HCT116 (cell line): ENCODE measurements at regions not wholly inside any gene's neighbourhood (a gene's known extent, or its start where the extent isn't known, plus 50 kb on each side); places are given as distances from the start of the nearest gene placed in this dataset.

Experiments used
- ATF3 ChIP-seq: IDR thresholded peaks from 2 replicates; pipeline ENCODE4 v1.6.1; 2012
- SP1 ChIP-seq: IDR thresholded peaks from 2 replicates; pipeline ENCODE4 v1.6.1; 2012; ENCODE audit warnings: low read depth
- ZNF274 ChIP-seq: fragments of 200-500 bp; sonication (Bioruptor generic); IDR thresholded peaks from 2 replicates; pipeline ENCODE4 v1.6.1; 2014; ENCODE audit warnings: mild to moderate bottlenecking, low read depth, low read length, inconsistent platforms
- TF ChIP-seq, protein P1 (sequence below): IDR thresholded peaks from 2 replicates; pipeline ENCODE4 v1.6.1; 2012
- TF ChIP-seq, protein P2 (sequence below), 3 experiments: fragments of 200-600 bp in 1 of 3; sonication (generic) in 1 of 3; IDR thresholded peaks in 2 of 3; conservative IDR thresholded peaks in 1 of 3; 2 replicates each; pipeline ENCODE4 v1.5.1; 2012 to 2017; ENCODE audit warnings: low read depth in 2 of 3, low read length in 2 of 3, antibody characterized with exemption in 1 of 3, borderline replicate concordance in 1 of 3, control low read depth in 1 of 3, mild to moderate bottlenecking in 1 of 3, mixed read lengths in 1 of 3, mixed run types in 1 of 3, moderate library complexity in 1 of 3; ENCODE audit not compliant: insufficient read depth in 1 of 3
- TF ChIP-seq, protein P3 (sequence below): IDR thresholded peaks from 2 replicates; pipeline ENCODE4 v1.6.1; 2012; ENCODE audit warnings: low read depth

DNA sequence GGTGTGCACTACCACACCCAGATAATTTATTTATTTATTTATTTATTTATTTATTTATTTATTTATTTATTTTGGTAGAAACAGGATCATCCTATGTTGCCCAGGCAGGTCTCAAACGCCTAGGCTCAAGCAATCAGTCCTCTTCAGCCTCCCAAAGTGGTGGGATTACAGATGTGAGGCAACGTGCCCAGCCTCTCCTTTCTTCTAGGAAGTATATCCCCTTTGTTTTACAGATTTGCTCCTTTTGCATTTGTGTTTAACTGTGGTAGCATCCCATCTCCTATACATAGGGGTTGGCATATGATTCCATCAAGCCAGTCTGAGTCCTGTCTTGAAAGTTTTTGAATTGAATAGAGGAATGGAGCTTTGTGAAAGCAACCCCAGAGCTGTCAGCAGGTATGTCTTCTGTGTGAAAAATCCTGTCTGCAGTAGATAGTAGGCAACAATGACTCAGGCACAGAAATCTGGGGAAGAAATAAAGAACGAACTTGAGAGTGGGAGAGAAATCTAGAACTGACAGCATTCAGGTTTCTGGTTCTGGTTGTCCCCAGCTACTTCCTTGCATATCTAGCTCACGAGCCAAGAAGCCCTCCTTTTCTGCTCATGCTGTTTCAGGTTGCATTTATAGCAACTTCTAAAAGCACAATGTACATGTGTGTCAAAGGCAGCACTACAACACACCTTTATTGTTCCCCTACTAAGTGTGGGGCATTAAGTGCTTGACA is 113.7 kb upstream of the LSM6 start:
- TF ChIP-seq, protein P1, sequence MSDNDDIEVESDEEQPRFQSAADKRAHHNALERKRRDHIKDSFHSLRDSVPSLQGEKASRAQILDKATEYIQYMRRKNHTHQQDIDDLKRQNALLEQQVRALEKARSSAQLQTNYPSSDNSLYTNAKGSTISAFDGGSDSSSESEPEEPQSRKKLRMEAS: no peak
- TF ChIP-seq, protein P2, sequence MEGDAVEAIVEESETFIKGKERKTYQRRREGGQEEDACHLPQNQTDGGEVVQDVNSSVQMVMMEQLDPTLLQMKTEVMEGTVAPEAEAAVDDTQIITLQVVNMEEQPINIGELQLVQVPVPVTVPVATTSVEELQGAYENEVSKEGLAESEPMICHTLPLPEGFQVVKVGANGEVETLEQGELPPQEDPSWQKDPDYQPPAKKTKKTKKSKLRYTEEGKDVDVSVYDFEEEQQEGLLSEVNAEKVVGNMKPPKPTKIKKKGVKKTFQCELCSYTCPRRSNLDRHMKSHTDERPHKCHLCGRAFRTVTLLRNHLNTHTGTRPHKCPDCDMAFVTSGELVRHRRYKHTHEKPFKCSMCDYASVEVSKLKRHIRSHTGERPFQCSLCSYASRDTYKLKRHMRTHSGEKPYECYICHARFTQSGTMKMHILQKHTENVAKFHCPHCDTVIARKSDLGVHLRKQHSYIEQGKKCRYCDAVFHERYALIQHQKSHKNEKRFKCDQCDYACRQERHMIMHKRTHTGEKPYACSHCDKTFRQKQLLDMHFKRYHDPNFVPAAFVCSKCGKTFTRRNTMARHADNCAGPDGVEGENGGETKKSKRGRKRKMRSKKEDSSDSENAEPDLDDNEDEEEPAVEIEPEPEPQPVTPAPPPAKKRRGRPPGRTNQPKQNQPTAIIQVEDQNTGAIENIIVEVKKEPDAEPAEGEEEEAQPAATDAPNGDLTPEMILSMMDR (IDR thresholded peaks at IDR 0.05 in 2 of 3, conservative IDR thresholded peaks at IDR 0.05 in 1 of 3; ENCODE audit: borderline replicate concordance in 1 of 3, insufficient read depth in 1 of 3, low read depth in 2 of 3, low read length in 2 of 3): no peak
- TF ChIP-seq ATF3: no peak
- no peak for TF ChIP-seq ZNF274
- no peak for TF ChIP-seq SP1
- TF ChIP-seq, protein P3, sequence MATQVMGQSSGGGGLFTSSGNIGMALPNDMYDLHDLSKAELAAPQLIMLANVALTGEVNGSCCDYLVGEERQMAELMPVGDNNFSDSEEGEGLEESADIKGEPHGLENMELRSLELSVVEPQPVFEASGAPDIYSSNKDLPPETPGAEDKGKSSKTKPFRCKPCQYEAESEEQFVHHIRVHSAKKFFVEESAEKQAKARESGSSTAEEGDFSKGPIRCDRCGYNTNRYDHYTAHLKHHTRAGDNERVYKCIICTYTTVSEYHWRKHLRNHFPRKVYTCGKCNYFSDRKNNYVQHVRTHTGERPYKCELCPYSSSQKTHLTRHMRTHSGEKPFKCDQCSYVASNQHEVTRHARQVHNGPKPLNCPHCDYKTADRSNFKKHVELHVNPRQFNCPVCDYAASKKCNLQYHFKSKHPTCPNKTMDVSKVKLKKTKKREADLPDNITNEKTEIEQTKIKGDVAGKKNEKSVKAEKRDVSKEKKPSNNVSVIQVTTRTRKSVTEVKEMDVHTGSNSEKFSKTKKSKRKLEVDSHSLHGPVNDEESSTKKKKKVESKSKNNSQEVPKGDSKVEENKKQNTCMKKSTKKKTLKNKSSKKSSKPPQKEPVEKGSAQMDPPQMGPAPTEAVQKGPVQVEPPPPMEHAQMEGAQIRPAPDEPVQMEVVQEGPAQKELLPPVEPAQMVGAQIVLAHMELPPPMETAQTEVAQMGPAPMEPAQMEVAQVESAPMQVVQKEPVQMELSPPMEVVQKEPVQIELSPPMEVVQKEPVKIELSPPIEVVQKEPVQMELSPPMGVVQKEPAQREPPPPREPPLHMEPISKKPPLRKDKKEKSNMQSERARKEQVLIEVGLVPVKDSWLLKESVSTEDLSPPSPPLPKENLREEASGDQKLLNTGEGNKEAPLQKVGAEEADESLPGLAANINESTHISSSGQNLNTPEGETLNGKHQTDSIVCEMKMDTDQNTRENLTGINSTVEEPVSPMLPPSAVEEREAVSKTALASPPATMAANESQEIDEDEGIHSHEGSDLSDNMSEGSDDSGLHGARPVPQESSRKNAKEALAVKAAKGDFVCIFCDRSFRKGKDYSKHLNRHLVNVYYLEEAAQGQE: no peak
